SK-N-SH (cell line): ENCODE measurements at regions not wholly inside any gene's neighbourhood (a gene's known extent, or its start where the extent isn't known, plus 50 kb on each side); places are given as distances from the start of the nearest gene placed in this dataset.
A peak's percentile ranks its signal among the peaks of the same experiment; 100 is the strongest.

Experiments
- CTCF ChIA-PET: fragments of 300-600, 350-600 bp; formaldehyde crosslinking; extraction: SDS; loops from one replicate; lab custom pipeline; 2021; lab: Yijun Ruan, JAX
- POLR2A ChIA-PET: fragments of 350-600 bp; sonication (Branson Sonifier 250); formaldehyde crosslinking; extraction: SDS; loops from one replicate; lab custom pipeline; 2020; ENCODE audit warnings: antibody characterized with exemption, inconsistent platforms; lab: Yijun Ruan, JAX
- DNase-seq: peaks from one replicate; pipeline ENCODE4 v3.0.0; 2012
- H2AFZ ChIP-seq: fragments of 200-600 bp; sonication (generic); 2 replicates; pipeline ENCODE4 v1.8.1; 2016; ENCODE audit warnings: antibody characterized with exemption, mild to moderate bottlenecking, low read depth
- H3F3A ChIP-seq: fragments of 200-600 bp; sonication (generic); replicated peaks from 2 replicates; pipeline ENCODE3; 2016; ENCODE audit warnings: antibody characterized with exemption, mild to moderate bottlenecking; ENCODE audit not compliant: insufficient read depth
- H3K27ac ChIP-seq, 2 experiments: fragments of 200-500 bp in 1 of 2; fragments of 200-600 bp in 1 of 2; sonication (Bioruptor generic) in 1 of 2; sonication (generic), shearing (Covaris generic) in 1 of 2; 2 replicates each; pipeline versions ENCODE4 v1.5.1 to v1.6.1; 2014 to 2016; ENCODE audit warnings: low read depth in 2 of 2, inconsistent platforms in 1 of 2, low read length in 1 of 2, mild to moderate bottlenecking in 1 of 2, mixed read lengths in 1 of 2
- H3K27me3 ChIP-seq: fragments of 200-600 bp; sonication (generic), shearing (Covaris generic); 2 replicates; pipeline ENCODE4 v1.6.1; 2016; ENCODE audit warnings: mixed run types; ENCODE audit not compliant: insufficient read depth
- H3K36me3 ChIP-seq, 2 experiments: fragments of 200-500 bp in 1 of 2; fragments of 200-600 bp in 1 of 2; sonication (Bioruptor generic) in 1 of 2; sonication (generic) in 1 of 2; replicated peaks in 1 of 2; 2 replicates each; pipeline versions ENCODE3 to v1.5.1; 2014 to 2016; ENCODE audit warnings: low read length in 1 of 2, mild to moderate bottlenecking in 1 of 2; ENCODE audit not compliant: insufficient read depth in 2 of 2, control insufficient read depth in 1 of 2
- H3K4me1 ChIP-seq, 2 experiments: fragments of 200-500 bp in 1 of 2; fragments of 200-600 bp in 1 of 2; sonication (Bioruptor generic) in 1 of 2; sonication (generic), shearing (Covaris generic) in 1 of 2; 2 replicates each; pipeline versions ENCODE4 v1.5.1 to v1.6.1; 2014 to 2016; ENCODE audit warnings: low read depth in 1 of 2, low read length in 1 of 2, mixed run types in 1 of 2; ENCODE audit not compliant: insufficient read depth in 2 of 2, control insufficient read depth in 1 of 2
- H3K4me2 ChIP-seq: fragments of 200-600 bp; sonication (generic), shearing (Covaris generic); 2 replicates; pipeline ENCODE4 v1.6.1; 2017; ENCODE audit warnings: mixed run types
- H3K4me3 ChIP-seq, 2 experiments: fragments of 200-500 bp in 1 of 2; fragments of 200-600 bp in 1 of 2; sonication (Bioruptor generic) in 1 of 2; sonication (generic), shearing (Covaris generic) in 1 of 2; 2 replicates each; pipeline versions ENCODE4 v1.5.1 to v1.8.1; 2014 to 2016; ENCODE audit warnings: low read depth in 2 of 2, inconsistent platforms in 1 of 2, low read length in 1 of 2, mild to moderate bottlenecking in 1 of 2, mixed read lengths in 1 of 2, moderate library complexity in 1 of 2
- H3K79me2 ChIP-seq: fragments of 200-600 bp; sonication (generic); 2 replicates; pipeline ENCODE4 v1.8.1; 2017; ENCODE audit warnings: mild to moderate bottlenecking; ENCODE audit not compliant: insufficient read depth
- H3K9ac ChIP-seq: fragments of 200-600 bp; sonication (generic); 2 replicates; pipeline ENCODE4 v1.6.1; 2017; ENCODE audit warnings: mixed run types
- H3K9me2 ChIP-seq: fragments of 200-600 bp; sonication (generic); 2 replicates; pipeline ENCODE4 v1.6.1; 2017; ENCODE audit warnings: mixed run types
- H3K9me3 ChIP-seq: fragments of 200-600 bp; sonication (generic); 2 replicates; pipeline ENCODE4 v1.6.1; 2017; ENCODE audit warnings: mixed run types, mild to moderate bottlenecking, moderate library complexity
- H4K20me1 ChIP-seq: fragments of 200-600 bp; sonication (generic); 2 replicates; pipeline ENCODE4 v1.6.1; 2017; ENCODE audit warnings: mild to moderate bottlenecking, mixed run types; ENCODE audit not compliant: insufficient read depth
- CHD2 ChIP-seq: fragments of 150-350 bp; IDR thresholded peaks from 2 replicates; pipeline ENCODE4 v1.6.1; 2018; ENCODE audit warnings: low read length; ENCODE audit not compliant: partially characterized antibody
- CTCF ChIP-seq: fragments of 200-600 bp; sonication (generic); IDR thresholded peaks from 2 replicates; pipeline ENCODE4 v1.6.1; 2017; ENCODE audit warnings: antibody characterized with exemption, mild to moderate bottlenecking, moderate library complexity
- FOSL2 ChIP-seq: IDR thresholded peaks from 2 replicates; pipeline ENCODE4 v1.4.0; 2012; ENCODE audit warnings: low read depth, mild to moderate bottlenecking, moderate library complexity, borderline replicate concordance
- FOXJ3 ChIP-seq: sonication (generic); formaldehyde crosslinking; IDR thresholded peaks from 2 replicates; pipeline ENCODE4 v1.5.1; 2020; ENCODE audit warnings: mild to moderate bottlenecking, missing genetic modification reagents
- GABPA ChIP-seq: IDR thresholded peaks from 2 replicates; pipeline ENCODE4 v1.4.0; 2012; ENCODE audit warnings: low read depth, mild to moderate bottlenecking
- MEF2A ChIP-seq: IDR thresholded peaks from 2 replicates; pipeline ENCODE4 v1.4.0; 2012; ENCODE audit warnings: low read depth, borderline replicate concordance
- POLR2AphosphoS5 ChIP-seq: IDR thresholded peaks from 2 replicates; pipeline ENCODE4 v1.6.1; 2012; ENCODE audit warnings: low read depth, low read length
- RAD21 ChIP-seq: IDR thresholded peaks from 2 replicates; pipeline ENCODE4 v1.6.1; 2012; ENCODE audit warnings: mild to moderate bottlenecking, low read length
- RCOR1 ChIP-seq: fragments of 150-350 bp; IDR thresholded peaks from 2 replicates; pipeline ENCODE4 v1.6.1; 2017; ENCODE audit warnings: antibody characterized with exemption, low read length
- REST ChIP-seq: IDR thresholded peaks from 2 replicates; pipeline ENCODE4 v1.6.1; 2012; ENCODE audit warnings: mild to moderate bottlenecking, low read depth, low read length, moderate library complexity
- RFX5 ChIP-seq: IDR thresholded peaks from 2 replicates; pipeline ENCODE4 v1.6.1; 2012; ENCODE audit warnings: mild to moderate bottlenecking, improper control_type of control experiment, low read length
- SIN3A ChIP-seq: IDR thresholded peaks from 2 replicates; pipeline ENCODE4 v1.6.1; 2012; ENCODE audit warnings: low read depth, mild to moderate bottlenecking, low read length, moderate library complexity, borderline replicate concordance
- SMC3 ChIP-seq: IDR thresholded peaks from 2 replicates; pipeline ENCODE4 v1.6.1; 2012; ENCODE audit warnings: low read depth, low read length, improper control_type of control experiment
- TAF1 ChIP-seq: IDR thresholded peaks from 2 replicates; pipeline ENCODE4 v1.6.1; 2012; ENCODE audit warnings: low read depth, mild to moderate bottlenecking, low read length, moderate library complexity, borderline replicate concordance
- TEAD4 ChIP-seq: IDR thresholded peaks from 2 replicates; pipeline ENCODE4 v1.4.0; 2012; ENCODE audit warnings: mild to moderate bottlenecking, borderline replicate concordance; ENCODE audit not compliant: insufficient read depth
- USF1 ChIP-seq: IDR thresholded peaks from 2 replicates; pipeline ENCODE4 v1.4.0; 2012; ENCODE audit warnings: low read depth, borderline replicate concordance
- YY1 ChIP-seq: IDR thresholded peaks from 2 replicates; pipeline ENCODE4 v1.4.0; 2012; ENCODE audit warnings: low read depth, mild to moderate bottlenecking
- WGBS: methylation state at CpG from one replicate; pipeline ENCODE4 v1.1.6; 2017; ENCODE audit warnings: low lambda C conversion rate; 5-methylcytosine and 5-hydroxymethylcytosine counted together

GRCh38 chr2:205925373-205926337, 160.3 kb downstream of the INO80D start:
- DNase-seq = peak; percentile 88
- no peak overlapping the region for H3K9ac ChIP-seq
- 35% methylated on average over 16 of the region's 33 CpGs for WGBS

GRCh38 chr2:205924676-205925075, 161.3 kb downstream of the INO80D start:
- 84% methylated on average over 9 of the region's 9 CpGs for WGBS
- Histone ChIP-seq H3K9ac (no peak overlapping the region), H2AFZ (no peak overlapping the region), H3K36me3 (no peaks in the 10 kb centered on the region), H3F3A (no peaks in the 10 kb centered on the region), H3K4me2 (no peak overlapping the region), H3K9me2 (no peaks in the 10 kb centered on the region), H3K27ac (no peak overlapping the region), H4K20me1 (no peaks in the 10 kb centered on the region), H3K9me3 (no peaks in the 10 kb centered on the region), H3K4me1 (peaks cover 0 to 5% of the 10 kb centered on the region in 2 experiments; a peak in 1 of 4 replicates), H3K27me3 (peaks cover 14% of the 10 kb centered on the region; the same call in 1 of the 2 replicates), H3K4me3 (no peak overlapping the region), H3K79me2 (no peaks in the 10 kb centered on the region)
- no peak for DNase-seq
- ChIA-PET CTCF (interaction anchor here (0.6 to 6.0 kb wide), 26 partner anchors 11 to 1058 kb away, joined by 3 to 78 read pairs (median 10); partner anchors contain the start of gene NRP2), POLR2A (interaction anchor here (0.6 kb wide), 1 partner anchor 22 kb away, joined by 3 read pairs; no protein-coding TSS in a partner anchor)
- TF ChIP-seq TAF1 = no peak
- no peak for TF ChIP-seq RFX5
- no peak for TF ChIP-seq RAD21
- TF ChIP-seq USF1 = no peak
- no peak for TF ChIP-seq CTCF
- no peak for TF ChIP-seq FOSL2
- no peak for TF ChIP-seq GABPA
- TF ChIP-seq REST = no peak

More at GRCh38 chr2:205925373-205926337, 160.3 kb downstream of the INO80D start:
- peak overlapping the region; percentile 86 for H2AFZ ChIP-seq
- TF ChIP-seq CTCF = peak; percentile 94
- TF ChIP-seq YY1 = no peak
- TF ChIP-seq MEF2A = no peak
- no peak for TF ChIP-seq POLR2AphosphoS5
- TF ChIP-seq SMC3 = peak; percentile 95
- 0 out of 2 replicates have a peak, but pooled peaks have one; percentile 41 for TF ChIP-seq RCOR1
- no peak for TF ChIP-seq TEAD4
- peak; percentile 48 for TF ChIP-seq CHD2
- TF ChIP-seq RAD21 = peak; percentile 97
- TF ChIP-seq SIN3A = no peak
- no peak for TF ChIP-seq FOXJ3
- no peaks in the 10 kb centered on the region for H3K36me3 ChIP-seq
- H4K20me1 ChIP-seq = no peaks in the 10 kb centered on the region
- H3K27me3 ChIP-seq = peaks cover 14% of the 10 kb centered on the region; the same call in 1 of the 2 replicates
- H3K9me2 ChIP-seq = no peaks in the 10 kb centered on the region
- peak overlapping the region; percentile 77; the same call in 1 of the 2 replicates for H3K4me2 ChIP-seq
- no peaks in the 10 kb centered on the region for H3K79me2 ChIP-seq
- peaks cover 5% of the 10 kb centered on the region in 2 experiments; a peak in 2 of 4 replicates for H3K4me1 ChIP-seq
- peak overlapping the region; percentile 23 to 59 for H3K4me3 ChIP-seq
- POLR2A ChIA-PET = no interaction called here
- no peaks in the 10 kb centered on the region for H3K9me3 ChIP-seq
- H3F3A ChIP-seq = no peaks in the 10 kb centered on the region
- CTCF ChIA-PET = interaction anchor here (0.6 to 6.0 kb wide), 89 partner anchors 8 to 1924 kb away, joined by 3 to 78 read pairs (median 4); partner anchors contain the start of gene NRP2
- no peak overlapping the region for H3K27ac ChIP-seq
